ENCODE measurements at regions not wholly inside any gene's neighbourhood (a gene's known extent, or its start where the extent isn't known, plus 50 kb on each side); places are given as distances from the start of the nearest gene placed in this dataset.

GRCh38 chr4:184953421-184953945, 64.8 kb upstream of the HELT start:
- Mint-ChIP-seq H3K36me3 (ENCODE audit: low read depth) (no peaks in the 10 kb centered on the region), H3K27me3 (ENCODE audit: low read depth) (peaks cover 23% of the 10 kb centered on the region), H3K4me3 (no peak overlapping the region), H3K9me3 (no peaks in the 10 kb centered on the region), H3K4me1 (no peaks in the 10 kb centered on the region), H3K27ac (ENCODE audit: unreplicated experiment) (no peak overlapping the region)
- DNase-seq (ENCODE audit: low read depth, low spot score): no peak
- TF ChIP-seq CTCF (conservative IDR thresholded peaks at IDR 0.05): no peak

DNA sequence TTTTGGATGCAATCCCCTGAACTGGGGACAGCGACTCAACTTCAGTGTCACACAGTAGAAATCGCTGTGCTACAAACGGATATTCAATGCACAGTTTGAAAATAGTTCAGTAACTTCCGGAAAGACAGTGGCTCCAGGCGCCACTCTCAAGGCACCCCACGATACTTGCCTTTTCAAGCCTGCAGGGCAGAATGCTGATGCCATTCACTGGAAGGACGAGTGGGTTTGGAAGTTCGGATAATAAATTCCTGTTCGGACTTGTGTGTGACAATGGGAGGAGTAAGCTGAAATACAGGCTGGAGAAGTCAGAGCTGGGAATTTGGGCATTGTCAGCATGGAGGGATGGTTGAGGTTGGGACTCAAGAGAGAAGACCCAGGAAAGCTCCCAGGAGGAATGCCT, 64.3 kb upstream of the HELT start:
- H3K27me3 Mint-ChIP-seq (ENCODE audit: low read depth): peaks cover 19% of the 10 kb centered on the region
- H3K4me1 Mint-ChIP-seq: no peaks in the 10 kb centered on the region
- no peaks in the 10 kb centered on the region for H3K9me3 Mint-ChIP-seq
- no peak overlapping the region for H3K4me3 Mint-ChIP-seq
- no peak for DNase-seq (ENCODE audit: low read depth, low spot score)
- H3K27ac Mint-ChIP-seq (ENCODE audit: unreplicated experiment): peak overlapping the region; percentile 29
- H3K36me3 Mint-ChIP-seq (ENCODE audit: low read depth): no peaks in the 10 kb centered on the region
- TF ChIP-seq CTCF (conservative IDR thresholded peaks at IDR 0.05): no peak

GRCh38 chr4:184954482-184954881, 63.8 kb upstream of the HELT start:
- H3K36me3 Mint-ChIP-seq (ENCODE audit: low read depth): no peaks in the 10 kb centered on the region
- no peak for TF ChIP-seq CTCF (conservative IDR thresholded peaks at IDR 0.05)
- peaks cover 16% of the 10 kb centered on the region for H3K27me3 Mint-ChIP-seq (ENCODE audit: low read depth)
- H3K4me3 Mint-ChIP-seq: no peak overlapping the region
- peak overlapping the region; percentile 29 for H3K27ac Mint-ChIP-seq (ENCODE audit: unreplicated experiment)
- peaks cover 1% of the 10 kb centered on the region for H3K4me1 Mint-ChIP-seq
- no peak for DNase-seq (ENCODE audit: low read depth, low spot score)
- H3K9me3 Mint-ChIP-seq: no peaks in the 10 kb centered on the region

DNA sequence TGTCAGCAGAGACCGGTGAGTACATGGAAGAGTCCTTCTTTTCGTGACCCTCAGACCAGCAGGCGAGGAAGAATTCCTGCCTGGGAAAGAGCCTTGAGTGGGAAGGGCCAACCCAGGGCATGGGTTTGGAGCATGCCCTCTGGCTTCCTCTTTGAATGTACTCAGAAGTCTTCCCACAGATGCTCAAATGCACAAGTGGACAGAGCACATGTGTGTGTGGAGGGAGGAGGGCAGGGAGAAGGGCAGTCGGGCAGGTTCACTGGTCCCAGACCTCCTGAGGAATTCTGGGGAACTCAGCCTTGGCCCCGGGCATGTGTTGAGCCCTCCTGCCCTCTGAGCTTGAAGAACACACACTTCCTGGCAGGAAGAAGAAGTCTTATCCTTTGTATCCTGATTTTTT, 63.2 kb upstream of the HELT start:
- Mint-ChIP-seq H3K27me3 (ENCODE audit: low read depth) (peaks cover 12% of the 10 kb centered on the region), H3K4me1 (peaks cover 8% of the 10 kb centered on the region), H3K36me3 (ENCODE audit: low read depth) (no peaks in the 10 kb centered on the region), H3K9me3 (no peaks in the 10 kb centered on the region), H3K4me3 (no peak overlapping the region), H3K27ac (ENCODE audit: unreplicated experiment) (no peak overlapping the region)
- DNase-seq (ENCODE audit: low read depth, low spot score): no peak
- no peak for TF ChIP-seq CTCF (conservative IDR thresholded peaks at IDR 0.05)

DNA sequence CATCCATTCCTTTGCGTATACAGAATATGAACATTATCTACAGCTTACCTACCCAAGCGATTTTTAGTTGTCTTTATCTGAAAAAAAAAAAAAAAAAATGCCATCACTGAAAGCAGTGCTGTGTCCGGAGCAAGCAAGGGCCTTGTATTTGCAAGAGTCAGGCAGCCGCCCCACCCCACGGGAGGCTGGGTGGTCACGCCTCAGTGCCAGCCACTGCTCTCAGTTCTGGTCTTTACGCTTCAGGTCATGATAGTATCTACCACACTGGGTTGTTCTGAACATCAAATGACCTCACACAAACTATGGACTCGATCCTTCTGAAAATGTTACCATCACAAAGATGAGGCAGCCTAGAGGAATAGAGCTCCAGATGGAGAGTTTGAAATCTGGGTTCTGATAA, 62.7 kb upstream of the HELT start:
- Mint-ChIP-seq H3K4me1 (peaks cover 13% of the 10 kb centered on the region), H3K4me3 (no peak overlapping the region), H3K9me3 (no peaks in the 10 kb centered on the region), H3K27ac (ENCODE audit: unreplicated experiment) (no peak overlapping the region), H3K27me3 (ENCODE audit: low read depth) (peaks cover 15% of the 10 kb centered on the region), H3K36me3 (ENCODE audit: low read depth) (no peaks in the 10 kb centered on the region)
- no peak for TF ChIP-seq CTCF (conservative IDR thresholded peaks at IDR 0.05)
- DNase-seq (ENCODE audit: low read depth, low spot score): no peak
